Upper lobe of right lung (tissue), 1 donor: ENCODE measurements at regions not wholly inside any gene's neighbourhood (a gene's known extent, or its start where the extent isn't known, plus 50 kb on each side); places are given as distances from the start of the nearest gene placed in this dataset.
A peak's percentile ranks its signal among the peaks of the same experiment; 100 is the strongest.

ENCODE experiments used
- ATAC-seq: fragments of 200-7000 bp; cut with Tn5 transposase; one replicate; pipeline ENCODE4 v1.9.1; 2020; ENCODE audit warnings: mild to moderate bottlenecking, moderate library complexity
- DNase-seq: peaks from one replicate; pipeline ENCODE4 v3.0.0-alpha.2; 2020
- H3K27ac ChIP-seq: fragments of 200-600 bp; one replicate; pipeline ENCODE4 v1.8.0; 2022
- H3K27me3 ChIP-seq: fragments of 200-600 bp; one replicate; pipeline ENCODE4 v1.8.0; 2022; ENCODE audit warnings: mild to moderate bottlenecking
- H3K36me3 ChIP-seq: fragments of 200-600 bp; one replicate; pipeline ENCODE4 v1.8.0; 2022
- H3K4me1 ChIP-seq: fragments of 200-600 bp; one replicate; pipeline ENCODE4 v1.8.0; 2022
- H3K4me3 ChIP-seq: fragments of 200-600 bp; one replicate; pipeline ENCODE4 v1.8.0; 2022; ENCODE audit warnings: mild to moderate bottlenecking
- H3K9me3 ChIP-seq: fragments of 200-600 bp; one replicate; pipeline ENCODE4 v1.8.0; 2022
- CTCF ChIP-seq: fragments of 200-600 bp; IDR thresholded peaks from one replicate; pipeline ENCODE4 v1.8.0; 2022; ENCODE audit warnings: antibody characterized with exemption
- intact Hi-C: fragments of 100-400 bp; cut with DNase I; formaldehyde crosslinking; loops from one replicate; pipeline ENCODE4 v1.11.0; 2022
- donor health status: DM: no; HTN: yes; CAD: no; lungs with severe emphysema.

DNA sequence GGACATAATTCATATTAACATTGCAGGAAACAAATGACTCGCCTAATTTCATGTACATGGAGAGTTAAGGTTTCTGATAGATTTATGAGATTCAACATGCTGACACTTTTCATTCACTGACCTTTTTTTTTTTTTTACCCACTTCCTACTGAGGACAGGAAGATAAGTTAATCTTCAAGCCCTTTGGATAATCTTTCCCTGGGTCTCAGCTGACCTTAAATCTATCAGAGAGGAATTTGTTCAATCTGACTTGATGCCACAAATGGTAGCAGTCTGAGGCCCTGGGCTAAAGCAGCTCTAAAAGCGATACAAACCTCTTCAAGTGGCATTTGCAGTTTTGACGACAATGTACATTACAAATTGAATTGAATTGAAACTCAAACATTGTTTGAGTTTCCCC, 493.3 kb upstream of the SORCS1 start:
- ATAC-seq, result no peak
- intact Hi-C loops, result no loop called here
- TF ChIP-seq CTCF, result no peak
- H3K4me1 ChIP-seq, result peaks cover 4% of the 10 kb centered on the region
- no peaks in the 10 kb centered on the region for H3K36me3 ChIP-seq
- no peaks in the 10 kb centered on the region for H3K9me3 ChIP-seq
- H3K27me3 ChIP-seq, result no peaks in the 10 kb centered on the region
- no peak for DNase-seq
- H3K27ac ChIP-seq, result no peak overlapping the region
- H3K4me3 ChIP-seq, result no peak overlapping the region

DNA sequence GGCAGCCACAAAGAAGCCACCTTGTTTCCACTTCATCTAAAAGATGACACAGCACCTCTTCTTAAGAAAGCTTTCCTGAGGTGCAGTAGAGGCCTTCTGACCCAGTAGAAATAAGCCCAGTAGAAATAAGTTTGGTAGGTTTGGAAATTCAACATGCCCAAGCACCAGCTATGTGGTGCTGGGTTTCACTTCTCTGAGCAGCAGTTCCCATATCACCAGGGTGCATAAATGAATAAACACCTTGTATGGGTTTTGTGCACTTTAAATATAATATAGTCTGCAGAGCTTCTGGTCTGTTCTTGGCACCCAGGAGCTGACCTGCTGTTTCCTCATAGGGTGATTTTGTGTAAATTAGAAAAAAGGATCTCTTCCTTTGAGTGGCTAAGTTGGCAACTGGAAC, 492.4 kb upstream of the SORCS1 start:
- H3K4me3 ChIP-seq, result no peak overlapping the region
- no peaks in the 10 kb centered on the region for H3K36me3 ChIP-seq
- no peak overlapping the region for H3K27ac ChIP-seq
- no peaks in the 10 kb centered on the region for H3K9me3 ChIP-seq
- DNase-seq (no peak), ATAC-seq (no peak)
- H3K4me1 ChIP-seq, result peaks cover 4% of the 10 kb centered on the region
- no peaks in the 10 kb centered on the region for H3K27me3 ChIP-seq
- no peak for TF ChIP-seq CTCF
- intact Hi-C loops, result no loop called here

- Histone ChIP-seq H3K9me3 (no peaks in the 10 kb centered on the region), H3K27ac (peak overlapping the region; percentile 59), H3K27me3 (no peaks in the 10 kb centered on the region), H3K4me3 (peak overlapping the region; percentile 47), H3K4me1 (peaks cover 4% of the 10 kb centered on the region), H3K36me3 (no peaks in the 10 kb centered on the region)
- ATAC-seq, result peak; percentile 85
- no peak for DNase-seq
- no peak for TF ChIP-seq CTCF
- intact Hi-C loops, result no loop called here
These were observed 489.4 kb upstream of the SORCS1 start for GRCh38 chr10:107653832-107654287.

GRCh38 chr10:107650939-107651338, 486.4 kb upstream of the SORCS1 start:
- H3K9me3 ChIP-seq, result no peaks in the 10 kb centered on the region
- TF ChIP-seq CTCF, result no peak
- no peak for ATAC-seq

GRCh38 chr10:107649249-107649648, 484.7 kb upstream of the SORCS1 start:
- Histone ChIP-seq H3K4me3 (no peak overlapping the region), H3K4me1 (peaks cover 4% of the 10 kb centered on the region), H3K27me3 (no peaks in the 10 kb centered on the region), H3K36me3 (no peaks in the 10 kb centered on the region), H3K9me3 (no peaks in the 10 kb centered on the region), H3K27ac (no peak overlapping the region)
- TF ChIP-seq CTCF, result no peak
- intact Hi-C loops, result no loop called here
- ATAC-seq (no peak), DNase-seq (no peak)

More at GRCh38 chr10:107650939-107651338, 486.4 kb upstream of the SORCS1 start:
- no peaks in the 10 kb centered on the region for H3K27me3 ChIP-seq
- H3K27ac ChIP-seq, result no peak overlapping the region
- intact Hi-C loops, result no loop called here
- peaks cover 4% of the 10 kb centered on the region for H3K4me1 ChIP-seq
- no peak overlapping the region for H3K4me3 ChIP-seq
- no peak for DNase-seq
- no peaks in the 10 kb centered on the region for H3K36me3 ChIP-seq

GRCh38 chr10:107647462-107647861, 483.0 kb upstream of the SORCS1 start:
- ATAC-seq, result no peak

More at GRCh38 chr10:107647462-107647861, 483.0 kb upstream of the SORCS1 start:
- no peak for TF ChIP-seq CTCF
- no peaks in the 10 kb centered on the region for H3K36me3 ChIP-seq
- no peak overlapping the region for H3K4me3 ChIP-seq
- no peak for DNase-seq
- H3K9me3 ChIP-seq, result no peaks in the 10 kb centered on the region
- H3K27me3 ChIP-seq, result no peaks in the 10 kb centered on the region
- no peak overlapping the region for H3K27ac ChIP-seq
- intact Hi-C loops, result no loop called here
- no peaks in the 10 kb centered on the region for H3K4me1 ChIP-seq
